SK-N-SH (cell line): ENCODE measurements at regions not wholly inside any gene's neighbourhood (a gene's known extent, or its start where the extent isn't known, plus 50 kb on each side); places are given as distances from the start of the nearest gene placed in this dataset.

ENCODE experiments used
- CTCF ChIA-PET: fragments of 300-600, 350-600 bp; formaldehyde crosslinking; extraction: SDS; loops from one replicate; lab custom pipeline; 2021; lab: Yijun Ruan, JAX
- POLR2A ChIA-PET: fragments of 350-600 bp; sonication (Branson Sonifier 250); formaldehyde crosslinking; extraction: SDS; loops from one replicate; lab custom pipeline; 2020; ENCODE audit warnings: antibody characterized with exemption, inconsistent platforms; lab: Yijun Ruan, JAX
- DNase-seq: peaks from one replicate; pipeline ENCODE4 v3.0.0; 2012
- H2AFZ ChIP-seq: fragments of 200-600 bp; sonication (generic); 2 replicates; pipeline ENCODE4 v1.8.1; 2016; ENCODE audit warnings: antibody characterized with exemption, mild to moderate bottlenecking, low read depth
- H3F3A ChIP-seq: fragments of 200-600 bp; sonication (generic); replicated peaks from 2 replicates; pipeline ENCODE3; 2016; ENCODE audit warnings: antibody characterized with exemption, mild to moderate bottlenecking; ENCODE audit not compliant: insufficient read depth
- H3K27ac ChIP-seq, 2 experiments: fragments of 200-500 bp in 1 of 2; fragments of 200-600 bp in 1 of 2; sonication (Bioruptor generic) in 1 of 2; sonication (generic), shearing (Covaris generic) in 1 of 2; 2 replicates each; pipeline versions ENCODE4 v1.5.1 to v1.6.1; 2014 to 2016; ENCODE audit warnings: low read depth in 2 of 2, inconsistent platforms in 1 of 2, low read length in 1 of 2, mild to moderate bottlenecking in 1 of 2, mixed read lengths in 1 of 2
- H3K27me3 ChIP-seq: fragments of 200-600 bp; sonication (generic), shearing (Covaris generic); 2 replicates; pipeline ENCODE4 v1.6.1; 2016; ENCODE audit warnings: mixed run types; ENCODE audit not compliant: insufficient read depth
- H3K36me3 ChIP-seq, 2 experiments: fragments of 200-500 bp in 1 of 2; fragments of 200-600 bp in 1 of 2; sonication (Bioruptor generic) in 1 of 2; sonication (generic) in 1 of 2; replicated peaks in 1 of 2; 2 replicates each; pipeline versions ENCODE3 to v1.5.1; 2014 to 2016; ENCODE audit warnings: low read length in 1 of 2, mild to moderate bottlenecking in 1 of 2; ENCODE audit not compliant: insufficient read depth in 2 of 2, control insufficient read depth in 1 of 2
- H3K4me1 ChIP-seq, 2 experiments: fragments of 200-500 bp in 1 of 2; fragments of 200-600 bp in 1 of 2; sonication (Bioruptor generic) in 1 of 2; sonication (generic), shearing (Covaris generic) in 1 of 2; 2 replicates each; pipeline versions ENCODE4 v1.5.1 to v1.6.1; 2014 to 2016; ENCODE audit warnings: low read depth in 1 of 2, low read length in 1 of 2, mixed run types in 1 of 2; ENCODE audit not compliant: insufficient read depth in 2 of 2, control insufficient read depth in 1 of 2
- H3K4me2 ChIP-seq: fragments of 200-600 bp; sonication (generic), shearing (Covaris generic); 2 replicates; pipeline ENCODE4 v1.6.1; 2017; ENCODE audit warnings: mixed run types
- H3K4me3 ChIP-seq, 2 experiments: fragments of 200-500 bp in 1 of 2; fragments of 200-600 bp in 1 of 2; sonication (Bioruptor generic) in 1 of 2; sonication (generic), shearing (Covaris generic) in 1 of 2; 2 replicates each; pipeline versions ENCODE4 v1.5.1 to v1.8.1; 2014 to 2016; ENCODE audit warnings: low read depth in 2 of 2, inconsistent platforms in 1 of 2, low read length in 1 of 2, mild to moderate bottlenecking in 1 of 2, mixed read lengths in 1 of 2, moderate library complexity in 1 of 2
- H3K79me2 ChIP-seq: fragments of 200-600 bp; sonication (generic); 2 replicates; pipeline ENCODE4 v1.8.1; 2017; ENCODE audit warnings: mild to moderate bottlenecking; ENCODE audit not compliant: insufficient read depth
- H3K9ac ChIP-seq: fragments of 200-600 bp; sonication (generic); 2 replicates; pipeline ENCODE4 v1.6.1; 2017; ENCODE audit warnings: mixed run types
- H3K9me2 ChIP-seq: fragments of 200-600 bp; sonication (generic); 2 replicates; pipeline ENCODE4 v1.6.1; 2017; ENCODE audit warnings: mixed run types
- H3K9me3 ChIP-seq: fragments of 200-600 bp; sonication (generic); 2 replicates; pipeline ENCODE4 v1.6.1; 2017; ENCODE audit warnings: mixed run types, mild to moderate bottlenecking, moderate library complexity
- H4K20me1 ChIP-seq: fragments of 200-600 bp; sonication (generic); 2 replicates; pipeline ENCODE4 v1.6.1; 2017; ENCODE audit warnings: mild to moderate bottlenecking, mixed run types; ENCODE audit not compliant: insufficient read depth
- CTCF ChIP-seq: fragments of 200-600 bp; sonication (generic); IDR thresholded peaks from 2 replicates; pipeline ENCODE4 v1.6.1; 2017; ENCODE audit warnings: antibody characterized with exemption, mild to moderate bottlenecking, moderate library complexity
- EP300 ChIP-seq, 2 experiments: IDR thresholded peaks; 2 replicates each; pipeline versions ENCODE4 v1.4.0 to v1.6.1; 2012; ENCODE audit warnings: borderline replicate concordance in 1 of 2, low read depth in 1 of 2, low read length in 1 of 2
- EZH2phosphoT487 ChIP-seq: fragments of 200-600 bp; sonication (generic); IDR thresholded peaks from 2 replicates; pipeline ENCODE4 v1.6.1; 2017; ENCODE audit warnings: low read depth, mixed run types, mild to moderate bottlenecking, antibody characterized with exemption, moderate library complexity, borderline replicate concordance
- FOXJ3 ChIP-seq: sonication (generic); formaldehyde crosslinking; IDR thresholded peaks from 2 replicates; pipeline ENCODE4 v1.5.1; 2020; ENCODE audit warnings: mild to moderate bottlenecking, missing genetic modification reagents
- FOXM1 ChIP-seq: IDR thresholded peaks from 2 replicates; pipeline ENCODE4 v1.4.0; 2012; ENCODE audit warnings: low read depth, mild to moderate bottlenecking
- GABPA ChIP-seq: IDR thresholded peaks from 2 replicates; pipeline ENCODE4 v1.4.0; 2012; ENCODE audit warnings: low read depth, mild to moderate bottlenecking
- MAX ChIP-seq: IDR thresholded peaks from 2 replicates; pipeline ENCODE4 v1.4.0; 2012; ENCODE audit warnings: low read depth
- MEF2A ChIP-seq: IDR thresholded peaks from 2 replicates; pipeline ENCODE4 v1.4.0; 2012; ENCODE audit warnings: low read depth, borderline replicate concordance
- MXI1 ChIP-seq: IDR thresholded peaks from 2 replicates; pipeline ENCODE4 v1.6.1; 2012; ENCODE audit warnings: mild to moderate bottlenecking, low read depth, low read length, improper control_type of control experiment
- NFIC ChIP-seq: IDR thresholded peaks from 2 replicates; pipeline ENCODE4 v1.4.0; 2012; ENCODE audit warnings: borderline replicate concordance
- NRF1 ChIP-seq: IDR thresholded peaks from 2 replicates; pipeline ENCODE4 v1.6.1; 2012; ENCODE audit warnings: low read depth, mild to moderate bottlenecking, low read length
- RAD21 ChIP-seq: IDR thresholded peaks from 2 replicates; pipeline ENCODE4 v1.6.1; 2012; ENCODE audit warnings: mild to moderate bottlenecking, low read length
- RCOR1 ChIP-seq: fragments of 150-350 bp; IDR thresholded peaks from 2 replicates; pipeline ENCODE4 v1.6.1; 2017; ENCODE audit warnings: antibody characterized with exemption, low read length
- RFX5 ChIP-seq: IDR thresholded peaks from 2 replicates; pipeline ENCODE4 v1.6.1; 2012; ENCODE audit warnings: mild to moderate bottlenecking, improper control_type of control experiment, low read length
- SIN3A ChIP-seq: IDR thresholded peaks from 2 replicates; pipeline ENCODE4 v1.6.1; 2012; ENCODE audit warnings: low read depth, mild to moderate bottlenecking, low read length, moderate library complexity, borderline replicate concordance
- SMC3 ChIP-seq: IDR thresholded peaks from 2 replicates; pipeline ENCODE4 v1.6.1; 2012; ENCODE audit warnings: low read depth, low read length, improper control_type of control experiment
- TAF1 ChIP-seq: IDR thresholded peaks from 2 replicates; pipeline ENCODE4 v1.6.1; 2012; ENCODE audit warnings: low read depth, mild to moderate bottlenecking, low read length, moderate library complexity, borderline replicate concordance
- TEAD4 ChIP-seq: IDR thresholded peaks from 2 replicates; pipeline ENCODE4 v1.4.0; 2012; ENCODE audit warnings: mild to moderate bottlenecking, borderline replicate concordance; ENCODE audit not compliant: insufficient read depth
- USF1 ChIP-seq: IDR thresholded peaks from 2 replicates; pipeline ENCODE4 v1.4.0; 2012; ENCODE audit warnings: low read depth, borderline replicate concordance
- USF2 ChIP-seq: fragments of 150-350 bp; IDR thresholded peaks from 2 replicates; pipeline ENCODE4 v1.6.1; 2017; ENCODE audit warnings: antibody characterized with exemption, low read length, low read depth, borderline replicate concordance

GRCh38 chr2:60175290-60175689 is 378.2 kb downstream of the BCL11A start:
- POLR2A ChIA-PET, result no interaction called here
- H3K9me2 ChIP-seq, result no peaks in the 10 kb centered on the region

More at GRCh38 chr2:60175290-60175689, 378.2 kb downstream of the BCL11A start:
- TF ChIP-seq RCOR1 (no peak), CTCF (no peak), EP300 (IDR thresholded peaks at IDR 0.05; ENCODE audit: borderline replicate concordance in 1 of 2, low read depth in 1 of 2, low read length in 1 of 2) (no peak), SIN3A (no peak), MAX (no peak), NRF1 (no peak), RFX5 (no peak), EZH2phosphoT487 (no peak), SMC3 (no peak), MXI1 (no peak), TAF1 (no peak), MEF2A (no peak), USF1 (no peak), FOXJ3 (CRISPR knock-in tag) (no peak), GABPA (no peak), FOXM1 (no peak), NFIC (no peak), TEAD4 (no peak), USF2 (no peak), RAD21 (no peak)
- TF ChIP-seq, all 33 proteins: peak for 0
- H3F3A ChIP-seq, result no peaks in the 10 kb centered on the region
- H3K27ac ChIP-seq, result no peak overlapping the region
- H3K27me3 ChIP-seq, result no peaks in the 10 kb centered on the region
- no peaks in the 10 kb centered on the region for H3K36me3 ChIP-seq
- H2AFZ ChIP-seq, result no peak overlapping the region
- no peaks in the 10 kb centered on the region for H3K79me2 ChIP-seq
- H3K4me1 ChIP-seq, result no peaks in the 10 kb centered on the region
- no peak for DNase-seq
- H3K4me3 ChIP-seq, result no peak overlapping the region
- H4K20me1 ChIP-seq, result no peaks in the 10 kb centered on the region
- CTCF ChIA-PET, result no interaction called here
- H3K4me2 ChIP-seq, result no peak overlapping the region
- H3K9ac ChIP-seq, result no peak overlapping the region
- no peaks in the 10 kb centered on the region for H3K9me3 ChIP-seq
